HEK293 (cell line): ENCODE measurements at regions not wholly inside any gene's neighbourhood (a gene's known extent, or its start where the extent isn't known, plus 50 kb on each side); places are given as distances from the start of the nearest gene placed in this dataset.

Source experiments
- CTCF ChIA-PET: fragments of 350-600 bp; formaldehyde crosslinking; extraction: SDS; loops from one replicate; lab custom pipeline; 2021; ENCODE audit warnings: antibody characterized with exemption; lab: Yijun Ruan, JAX
- POLR2A ChIA-PET: fragments of 300-600 bp; formaldehyde crosslinking; extraction: SDS; loops from one replicate; lab custom pipeline; 2020; ENCODE audit warnings: antibody characterized with exemption, inconsistent platforms; lab: Yijun Ruan, JAX
- H3K27ac ChIP-seq: fragments of 200-500 bp; sonication (Bioruptor generic); 2 replicates; pipeline ENCODE4 v1.5.1; 2014; ENCODE audit warnings: low read depth, low read length, control low read depth, inconsistent platforms; ENCODE audit errors: extremely low read depth
- H3K36me3 ChIP-seq, 2 experiments: fragments of 200-500 bp in 1 of 2; sonication (Bioruptor generic) in 1 of 2; 1 replicate in 1 of 2; 2 replicates in 1 of 2; pipeline ENCODE4 v1.5.1; 2014 to 2017; ENCODE audit warnings: inconsistent platforms in 2 of 2, low read length in 2 of 2; ENCODE audit not compliant: control insufficient read depth in 2 of 2, insufficient read depth in 1 of 2
- H3K4me1 ChIP-seq: fragments of 200-500 bp; sonication (Bioruptor generic); 2 replicates; pipeline ENCODE4 v1.5.1; 2014; ENCODE audit warnings: mild to moderate bottlenecking, low read length, inconsistent platforms; ENCODE audit not compliant: control insufficient read depth, insufficient read depth
- H3K4me3 ChIP-seq: 2 replicates; pipeline ENCODE4 v1.5.1; 2011; ENCODE audit warnings: low read depth, mild to moderate bottlenecking, control low read depth, low read length, moderate library complexity
- H3K9me3 ChIP-seq: fragments of 200-500 bp; sonication (Bioruptor generic); 2 replicates; pipeline ENCODE4 v1.5.1; 2014; ENCODE audit warnings: low read depth, low read length, inconsistent platforms; ENCODE audit not compliant: control insufficient read depth, insufficient read depth
- MZF1 ChIP-seq: fragments of 450-650 bp; formaldehyde crosslinking; IDR thresholded peaks from 2 replicates; pipeline ENCODE4 v1.5.1; 2017; ENCODE audit warnings: missing biosample characterization, missing genetic modification characterization, borderline replicate concordance
- SCRT2 ChIP-seq: fragments of 450-650 bp; formaldehyde crosslinking; IDR thresholded peaks from 2 replicates; pipeline ENCODE4 v1.5.1; 2016; ENCODE audit warnings: missing biosample characterization, missing genetic modification characterization
- SP3 ChIP-seq: fragments of 450-650 bp; formaldehyde crosslinking; IDR thresholded peaks from 2 replicates; pipeline ENCODE4 v1.5.1; 2016; ENCODE audit warnings: missing biosample characterization, missing genetic modification characterization
- ZFP69B ChIP-seq: fragments of 450-650 bp; formaldehyde crosslinking; IDR thresholded peaks from 2 replicates; pipeline ENCODE4 v1.5.1; 2016; ENCODE audit warnings: missing biosample characterization, missing genetic modification characterization
- ZNF155 ChIP-seq: fragments of 450-650 bp; formaldehyde crosslinking; IDR thresholded peaks from 2 replicates; pipeline ENCODE4 v1.5.1; 2016; ENCODE audit warnings: missing biosample characterization, missing genetic modification characterization
- ZNF23 ChIP-seq: fragments of 450-650 bp; formaldehyde crosslinking; IDR thresholded peaks from 2 replicates; pipeline ENCODE4 v1.5.1; 2016; ENCODE audit warnings: missing biosample characterization, missing genetic modification characterization, borderline replicate concordance
- ZNF324 ChIP-seq: fragments of 450-650 bp; formaldehyde crosslinking; IDR thresholded peaks from 2 replicates; pipeline ENCODE4 v1.5.1; 2016; ENCODE audit warnings: missing biosample characterization, missing genetic modification characterization
- ZNF394 ChIP-seq: fragments of 450-650 bp; formaldehyde crosslinking; IDR thresholded peaks from 2 replicates; pipeline ENCODE4 v1.5.1; 2016; ENCODE audit warnings: missing biosample characterization, missing genetic modification characterization, mild to moderate bottlenecking, moderate library complexity, borderline replicate concordance
- ZNF530 ChIP-seq: fragments of 450-650 bp; formaldehyde crosslinking; IDR thresholded peaks from 2 replicates; pipeline ENCODE4 v1.5.1; 2016; ENCODE audit warnings: low read depth, missing biosample characterization, missing genetic modification characterization
- ZNF623 ChIP-seq: fragments of 450-650 bp; formaldehyde crosslinking; IDR thresholded peaks from 2 replicates; pipeline ENCODE4 v1.5.1; 2016; ENCODE audit warnings: missing biosample characterization, missing genetic modification characterization
- ZNF660 ChIP-seq: fragments of 450-650 bp; IDR thresholded peaks from 2 replicates; pipeline ENCODE4 v1.5.1; 2018; ENCODE audit warnings: missing biosample characterization, mild to moderate bottlenecking, missing genetic modification characterization
- ZNF670 ChIP-seq: fragments of 450-650 bp; formaldehyde crosslinking; IDR thresholded peaks from 2 replicates; pipeline ENCODE4 v1.5.1; 2016; ENCODE audit warnings: missing biosample characterization, missing genetic modification characterization, low read depth
- TF ChIP-seq, protein P1 (sequence below): fragments of 450-650 bp; formaldehyde crosslinking; IDR thresholded peaks from 2 replicates; pipeline ENCODE4 v1.5.1; 2016; ENCODE audit warnings: missing biosample characterization, missing genetic modification characterization
- TF ChIP-seq, protein P2 (sequence below): fragments of 450-650 bp; formaldehyde crosslinking; IDR thresholded peaks from 2 replicates; pipeline ENCODE4 v1.5.1; 2016; ENCODE audit warnings: missing biosample characterization, missing genetic modification characterization
- TF ChIP-seq, protein P3 (sequence below): fragments of 450-650 bp; IDR thresholded peaks from 2 replicates; pipeline ENCODE4 v1.5.1; 2018; ENCODE audit warnings: missing biosample characterization, mild to moderate bottlenecking, missing genetic modification characterization
- TF ChIP-seq, protein P4 (sequence below): fragments of 450-650 bp; formaldehyde crosslinking; IDR thresholded peaks from 2 replicates; pipeline ENCODE4 v1.5.1; 2016; ENCODE audit warnings: missing biosample characterization, missing genetic modification characterization
- TF ChIP-seq, protein P5 (sequence below): fragments of 450-650 bp; formaldehyde crosslinking; conservative IDR thresholded peaks from 2 replicates; pipeline ENCODE4 v1.5.1; 2016; ENCODE audit warnings: low read depth, missing biosample characterization, missing genetic modification characterization
- TF ChIP-seq, protein P6 (sequence below): fragments of 450-650 bp; formaldehyde crosslinking; IDR thresholded peaks from 2 replicates; pipeline ENCODE4 v1.5.1; 2016; ENCODE audit warnings: missing biosample characterization, missing genetic modification characterization

DNA sequence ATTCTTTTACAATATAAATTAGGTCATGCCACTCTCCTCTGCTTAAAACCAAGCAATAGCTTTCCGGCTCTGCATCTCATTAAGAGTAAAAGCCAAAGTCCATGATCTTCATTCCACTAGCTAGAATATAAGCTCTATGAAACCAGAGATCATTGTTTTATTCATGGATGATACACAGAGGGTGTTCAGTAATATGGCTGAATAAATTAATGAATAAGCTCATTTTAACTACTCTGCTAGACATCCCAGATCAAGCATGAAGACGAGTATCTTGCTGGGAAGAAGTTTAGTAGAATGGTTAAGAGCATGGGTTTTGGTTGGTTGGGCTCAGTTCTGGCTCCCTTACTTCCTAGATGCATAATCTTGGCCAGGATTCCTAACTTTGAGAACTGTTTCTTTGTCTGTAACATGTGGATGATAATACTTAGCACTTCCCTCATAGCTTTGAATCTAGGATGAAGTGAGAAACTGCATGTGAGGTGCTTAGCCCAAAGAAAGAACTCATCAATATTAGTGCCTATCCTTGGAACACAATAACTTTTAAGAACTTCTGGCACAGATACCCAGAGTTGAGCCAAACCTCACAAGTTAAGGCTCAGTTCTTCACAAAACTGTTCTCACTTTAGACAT is 106.8 kb downstream of the MSX2 start:
- POLR2A ChIA-PET: no interaction called here
- Histone ChIP-seq H3K9me3 (no peaks in the 10 kb centered on the region), H3K27ac (no peak overlapping the region), H3K4me3 (no peak overlapping the region), H3K4me1 (peaks cover 9% of the 10 kb centered on the region), H3K36me3 (no peaks in the 10 kb centered on the region)
- CTCF ChIA-PET: interaction anchor here (0.5 to 2.9 kb wide), 2 partner anchors 10 to 1723 kb away, joined by 4 to 9 read pairs; no protein-coding TSS in a partner anchor
- TF ChIP-seq SP3 (tag by site-specific recombination): no peak
- TF ChIP-seq ZNF660: no peak
- no peak for TF ChIP-seq ZNF394
- TF ChIP-seq, protein P1, sequence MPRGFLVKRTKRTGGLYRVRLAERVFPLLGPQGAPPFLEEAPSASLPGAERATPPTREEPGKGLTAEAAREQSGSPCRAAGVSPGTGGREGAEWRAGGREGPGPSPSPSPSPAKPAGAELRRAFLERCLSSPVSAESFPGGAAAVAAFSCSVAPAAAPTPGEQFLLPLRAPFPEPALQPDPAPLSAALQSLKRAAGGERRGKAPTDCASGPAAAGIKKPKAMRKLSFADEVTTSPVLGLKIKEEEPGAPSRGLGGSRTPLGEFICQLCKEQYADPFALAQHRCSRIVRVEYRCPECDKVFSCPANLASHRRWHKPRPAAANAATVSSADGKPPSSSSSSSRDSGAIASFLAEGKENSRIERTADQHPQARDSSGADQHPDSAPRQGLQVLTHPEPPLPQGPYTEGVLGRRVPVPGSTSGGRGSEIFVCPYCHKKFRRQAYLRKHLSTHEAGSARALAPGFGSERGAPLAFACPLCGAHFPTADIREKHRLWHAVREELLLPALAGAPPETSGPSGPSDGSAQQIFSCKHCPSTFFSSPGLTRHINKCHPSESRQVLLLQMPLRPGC (tag by site-specific recombination): no peak
- TF ChIP-seq ZNF324 (tag by site-specific recombination): no peak
- TF ChIP-seq, protein P2, sequence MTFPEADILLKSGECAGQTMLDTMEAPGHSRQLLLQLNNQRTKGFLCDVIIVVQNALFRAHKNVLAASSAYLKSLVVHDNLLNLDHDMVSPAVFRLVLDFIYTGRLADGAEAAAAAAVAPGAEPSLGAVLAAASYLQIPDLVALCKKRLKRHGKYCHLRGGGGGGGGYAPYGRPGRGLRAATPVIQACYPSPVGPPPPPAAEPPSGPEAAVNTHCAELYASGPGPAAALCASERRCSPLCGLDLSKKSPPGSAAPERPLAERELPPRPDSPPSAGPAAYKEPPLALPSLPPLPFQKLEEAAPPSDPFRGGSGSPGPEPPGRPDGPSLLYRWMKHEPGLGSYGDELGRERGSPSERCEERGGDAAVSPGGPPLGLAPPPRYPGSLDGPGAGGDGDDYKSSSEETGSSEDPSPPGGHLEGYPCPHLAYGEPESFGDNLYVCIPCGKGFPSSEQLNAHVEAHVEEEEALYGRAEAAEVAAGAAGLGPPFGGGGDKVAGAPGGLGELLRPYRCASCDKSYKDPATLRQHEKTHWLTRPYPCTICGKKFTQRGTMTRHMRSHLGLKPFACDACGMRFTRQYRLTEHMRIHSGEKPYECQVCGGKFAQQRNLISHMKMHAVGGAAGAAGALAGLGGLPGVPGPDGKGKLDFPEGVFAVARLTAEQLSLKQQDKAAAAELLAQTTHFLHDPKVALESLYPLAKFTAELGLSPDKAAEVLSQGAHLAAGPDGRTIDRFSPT (tag by site-specific recombination): no peak
- TF ChIP-seq ZNF23 (tag by site-specific recombination): no peak
- no peak for TF ChIP-seq ZFP69B
- TF ChIP-seq ZNF670: no peak
- TF ChIP-seq, protein P3, sequence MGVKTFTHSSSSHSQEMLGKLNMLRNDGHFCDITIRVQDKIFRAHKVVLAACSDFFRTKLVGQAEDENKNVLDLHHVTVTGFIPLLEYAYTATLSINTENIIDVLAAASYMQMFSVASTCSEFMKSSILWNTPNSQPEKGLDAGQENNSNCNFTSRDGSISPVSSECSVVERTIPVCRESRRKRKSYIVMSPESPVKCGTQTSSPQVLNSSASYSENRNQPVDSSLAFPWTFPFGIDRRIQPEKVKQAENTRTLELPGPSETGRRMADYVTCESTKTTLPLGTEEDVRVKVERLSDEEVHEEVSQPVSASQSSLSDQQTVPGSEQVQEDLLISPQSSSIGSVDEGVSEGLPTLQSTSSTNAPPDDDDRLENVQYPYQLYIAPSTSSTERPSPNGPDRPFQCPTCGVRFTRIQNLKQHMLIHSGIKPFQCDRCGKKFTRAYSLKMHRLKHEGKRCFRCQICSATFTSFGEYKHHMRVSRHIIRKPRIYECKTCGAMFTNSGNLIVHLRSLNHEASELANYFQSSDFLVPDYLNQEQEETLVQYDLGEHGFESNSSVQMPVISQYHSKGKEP (tag by site-specific recombination): no peak
- no peak for TF ChIP-seq SCRT2 (tag by site-specific recombination)
- TF ChIP-seq ZNF155 (tag by site-specific recombination): no peak
- TF ChIP-seq, protein P4, sequence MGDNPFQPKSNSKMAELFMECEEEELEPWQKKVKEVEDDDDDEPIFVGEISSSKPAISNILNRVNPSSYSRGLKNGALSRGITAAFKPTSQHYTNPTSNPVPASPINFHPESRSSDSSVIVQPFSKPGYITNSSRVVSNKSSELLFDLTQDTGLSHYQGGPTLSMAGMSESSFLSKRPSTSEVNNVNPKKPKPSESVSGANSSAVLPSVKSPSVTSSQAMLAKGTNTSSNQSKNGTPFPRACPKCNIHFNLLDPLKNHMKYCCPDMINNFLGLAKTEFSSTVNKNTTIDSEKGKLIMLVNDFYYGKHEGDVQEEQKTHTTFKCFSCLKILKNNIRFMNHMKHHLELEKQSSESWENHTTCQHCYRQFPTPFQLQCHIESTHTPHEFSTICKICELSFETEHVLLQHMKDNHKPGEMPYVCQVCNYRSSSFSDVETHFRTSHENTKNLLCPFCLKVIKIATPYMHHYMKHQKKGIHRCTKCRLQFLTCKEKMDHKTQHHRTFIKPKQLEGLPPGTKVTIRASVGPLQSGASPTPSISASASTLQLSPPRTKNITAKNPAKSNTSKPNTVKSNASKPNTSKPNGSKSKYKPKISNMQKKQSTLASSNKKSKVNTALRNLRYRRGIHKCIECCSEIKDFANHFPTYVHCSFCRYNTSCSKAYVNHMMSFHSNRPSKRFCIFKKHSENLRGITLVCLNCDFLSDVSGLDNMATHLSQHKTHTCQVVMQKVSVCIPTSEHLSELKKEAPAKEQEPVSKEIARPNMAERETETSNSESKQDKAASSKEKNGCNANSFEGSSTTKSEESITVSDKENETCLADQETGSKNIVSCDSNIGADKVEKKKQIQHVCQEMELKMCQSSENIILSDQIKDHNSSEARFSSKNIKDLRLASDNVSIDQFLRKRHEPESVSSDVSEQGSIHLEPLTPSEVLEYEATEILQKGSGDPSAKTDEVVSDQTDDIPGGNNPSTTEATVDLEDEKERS (tag by site-specific recombination): no peak
- no peak for TF ChIP-seq ZNF530
- no peak for TF ChIP-seq MZF1 (tag by site-specific recombination)
- no peak for TF ChIP-seq ZNF623
- TF ChIP-seq, protein P5, sequence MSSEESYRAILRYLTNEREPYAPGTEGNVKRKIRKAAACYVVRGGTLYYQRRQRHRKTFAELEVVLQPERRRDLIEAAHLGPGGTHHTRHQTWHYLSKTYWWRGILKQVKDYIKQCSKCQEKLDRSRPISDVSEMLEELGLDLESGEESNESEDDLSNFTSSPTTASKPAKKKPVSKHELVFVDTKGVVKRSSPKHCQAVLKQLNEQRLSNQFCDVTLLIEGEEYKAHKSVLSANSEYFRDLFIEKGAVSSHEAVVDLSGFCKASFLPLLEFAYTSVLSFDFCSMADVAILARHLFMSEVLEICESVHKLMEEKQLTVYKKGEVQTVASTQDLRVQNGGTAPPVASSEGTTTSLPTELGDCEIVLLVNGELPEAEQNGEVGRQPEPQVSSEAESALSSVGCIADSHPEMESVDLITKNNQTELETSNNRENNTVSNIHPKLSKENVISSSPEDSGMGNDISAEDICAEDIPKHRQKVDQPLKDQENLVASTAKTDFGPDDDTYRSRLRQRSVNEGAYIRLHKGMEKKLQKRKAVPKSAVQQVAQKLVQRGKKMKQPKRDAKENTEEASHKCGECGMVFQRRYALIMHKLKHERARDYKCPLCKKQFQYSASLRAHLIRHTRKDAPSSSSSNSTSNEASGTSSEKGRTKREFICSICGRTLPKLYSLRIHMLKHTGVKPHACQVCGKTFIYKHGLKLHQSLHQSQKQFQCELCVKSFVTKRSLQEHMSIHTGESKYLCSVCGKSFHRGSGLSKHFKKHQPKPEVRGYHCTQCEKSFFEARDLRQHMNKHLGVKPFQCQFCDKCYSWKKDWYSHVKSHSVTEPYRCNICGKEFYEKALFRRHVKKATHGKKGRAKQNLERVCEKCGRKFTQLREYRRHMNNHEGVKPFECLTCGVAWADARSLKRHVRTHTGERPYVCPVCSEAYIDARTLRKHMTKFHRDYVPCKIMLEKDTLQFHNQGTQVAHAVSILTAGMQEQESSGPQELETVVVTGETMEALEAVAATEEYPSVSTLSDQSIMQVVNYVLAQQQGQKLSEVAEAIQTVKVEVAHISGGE (tag by site-specific recombination): no peak
- TF ChIP-seq, protein P6, sequence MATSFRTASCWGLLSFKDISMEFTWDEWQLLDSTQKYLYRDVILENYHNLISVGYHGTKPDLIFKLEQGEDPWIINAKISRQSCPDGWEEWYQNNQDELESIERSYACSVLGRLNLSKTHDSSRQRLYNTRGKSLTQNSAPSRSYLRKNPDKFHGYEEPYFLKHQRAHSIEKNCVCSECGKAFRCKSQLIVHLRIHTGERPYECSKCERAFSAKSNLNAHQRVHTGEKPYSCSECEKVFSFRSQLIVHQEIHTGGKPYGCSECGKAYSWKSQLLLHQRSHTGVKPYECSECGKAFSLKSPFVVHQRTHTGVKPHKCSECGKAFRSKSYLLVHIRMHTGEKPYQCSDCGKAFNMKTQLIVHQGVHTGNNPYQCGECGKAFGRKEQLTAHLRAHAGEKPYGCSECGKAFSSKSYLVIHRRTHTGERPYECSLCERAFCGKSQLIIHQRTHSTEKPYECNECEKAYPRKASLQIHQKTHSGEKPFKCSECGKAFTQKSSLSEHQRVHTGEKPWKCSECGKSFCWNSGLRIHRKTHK (tag by site-specific recombination): no peak
